Astrocyte of the cerebellum (primary cell): ENCODE measurements at regions not wholly inside any gene's neighbourhood (a gene's known extent, or its start where the extent isn't known, plus 50 kb on each side); places are given as distances from the start of the nearest gene placed in this dataset.

ENCODE experiments used
- DNase-seq: peaks from one replicate; pipeline ENCODE4 v3.0.0-alpha.2; 2011; ENCODE audit warnings: low read depth
- H3K4me3 ChIP-seq: 2 replicates; pipeline ENCODE4 v1.5.1; 2011; ENCODE audit warnings: mild to moderate bottlenecking, low read depth, low read length, moderate library complexity
- CTCF ChIP-seq: IDR thresholded peaks from 2 replicates; pipeline ENCODE4 v1.5.1; 2012; ENCODE audit warnings: low read length, low read depth, moderate library complexity, mild to moderate bottlenecking; ENCODE audit errors: missing control alignments
- in situ Hi-C: cut with HindIII; loops from 2 replicates; pipeline ENCODE4 v1.10.0; 2017; ENCODE audit warnings: low sequenced_read_pairs

GRCh38 chr15:31834654-31835053, 195.7 kb upstream of the CHRNA7 start:
- DNase-seq: no peak
- TF ChIP-seq CTCF: no peak
- H3K4me3 ChIP-seq: no peak overlapping the region
- in situ Hi-C loops: no loop called here

GRCh38 chr15:31839388-31839787, 190.9 kb upstream of the CHRNA7 start:
- H3K4me3 ChIP-seq: no peak overlapping the region
- TF ChIP-seq CTCF: no peak
- DNase-seq: no peak
- in situ Hi-C loops: no loop called here

- in situ Hi-C loops: no loop called here
- H3K4me3 ChIP-seq: no peak overlapping the region
- DNase-seq: no peak
- TF ChIP-seq CTCF: no peak
Measured at GRCh38 chr15:31840849-31841476, 189.4 kb upstream of the CHRNA7 start.

- no peak overlapping the region for H3K4me3 ChIP-seq
- DNase-seq: no peak
- in situ Hi-C loops: no loop called here
- no peak for TF ChIP-seq CTCF
Measured at GRCh38 chr15:31842532-31843195, 187.7 kb upstream of the CHRNA7 start.

- DNase-seq: no peak
- TF ChIP-seq CTCF: no peak
- in situ Hi-C loops: no loop called here
- H3K4me3 ChIP-seq: no peak overlapping the region
Measured at GRCh38 chr15:31843426-31844055, 186.8 kb upstream of the CHRNA7 start.

- in situ Hi-C loops: no loop called here
- H3K4me3 ChIP-seq: no peak overlapping the region
- TF ChIP-seq CTCF: no peak
- no peak for DNase-seq
Measured at GRCh38 chr15:31845791-31846190, 184.5 kb upstream of the CHRNA7 start.
